ENCODE measurements at regions not wholly inside any gene's neighbourhood (a gene's known extent, or its start where the extent isn't known, plus 50 kb on each side); places are given as distances from the start of the nearest gene placed in this dataset.

- Histone ChIP-seq H3K27me3 (ENCODE audit: insufficient read depth, poor library complexity, severe bottlenecking) (no peaks in the 10 kb centered on the region), H3K4me3 (ENCODE audit: severe bottlenecking) (no peak overlapping the region), H3K4me1 (ENCODE audit: insufficient read depth, poor library complexity, severe bottlenecking) (no peaks in the 10 kb centered on the region), H3K9me3 (ENCODE audit: severe bottlenecking) (no peaks in the 10 kb centered on the region), H3K27ac (ENCODE audit: poor library complexity, severe bottlenecking) (no peak overlapping the region), H3K36me3 (ENCODE audit: low read depth) (no peaks in the 10 kb centered on the region)
- ATAC-seq (ENCODE audit: low read depth) = no peak
- no peak for DNase-seq (ENCODE audit: low spot score)
- TF ChIP-seq CTCF (IDR thresholded peaks at IDR 0.05; ENCODE audit: poor library complexity, severe bottlenecking) = no peak
Measured at GRCh38 chr7:24341691-24342413, 57.9 kb downstream of the NPY start.

- no peak overlapping the region for H3K27ac ChIP-seq (ENCODE audit: poor library complexity, severe bottlenecking)
- no peak for ATAC-seq (ENCODE audit: low read depth)
- H3K36me3 ChIP-seq (ENCODE audit: low read depth) = no peaks in the 10 kb centered on the region
- no peak for DNase-seq (ENCODE audit: low spot score)
- no peak for TF ChIP-seq CTCF (IDR thresholded peaks at IDR 0.05; ENCODE audit: poor library complexity, severe bottlenecking)
- H3K9me3 ChIP-seq (ENCODE audit: severe bottlenecking) = no peaks in the 10 kb centered on the region
- no peak overlapping the region for H3K4me3 ChIP-seq (ENCODE audit: severe bottlenecking)
- H3K4me1 ChIP-seq (ENCODE audit: insufficient read depth, poor library complexity, severe bottlenecking) = no peaks in the 10 kb centered on the region
- H3K27me3 ChIP-seq (ENCODE audit: insufficient read depth, poor library complexity, severe bottlenecking) = no peaks in the 10 kb centered on the region
Measured at GRCh38 chr7:24343614-24344013, 59.6 kb downstream of the NPY start.

- no peaks in the 10 kb centered on the region for H3K36me3 ChIP-seq (ENCODE audit: low read depth)
- no peak for TF ChIP-seq CTCF (IDR thresholded peaks at IDR 0.05; ENCODE audit: poor library complexity, severe bottlenecking)
- no peaks in the 10 kb centered on the region for H3K27me3 ChIP-seq (ENCODE audit: insufficient read depth, poor library complexity, severe bottlenecking)
- H3K27ac ChIP-seq (ENCODE audit: poor library complexity, severe bottlenecking) = no peak overlapping the region
- DNase-seq (ENCODE audit: low spot score) (no peak), ATAC-seq (ENCODE audit: low read depth) (no peak)
- no peak overlapping the region for H3K4me3 ChIP-seq (ENCODE audit: severe bottlenecking)
- H3K9me3 ChIP-seq (ENCODE audit: severe bottlenecking) = no peaks in the 10 kb centered on the region
- H3K4me1 ChIP-seq (ENCODE audit: insufficient read depth, poor library complexity, severe bottlenecking) = no peaks in the 10 kb centered on the region
Measured at GRCh38 chr7:24346129-24346528, 62.1 kb downstream of the NPY start.

- DNase-seq (ENCODE audit: low spot score) (no peak), ATAC-seq (ENCODE audit: low read depth) (no peak)
- Histone ChIP-seq H3K4me3 (ENCODE audit: severe bottlenecking) (no peak overlapping the region), H3K27me3 (ENCODE audit: insufficient read depth, poor library complexity, severe bottlenecking) (no peaks in the 10 kb centered on the region), H3K4me1 (ENCODE audit: insufficient read depth, poor library complexity, severe bottlenecking) (no peaks in the 10 kb centered on the region), H3K36me3 (ENCODE audit: low read depth) (no peaks in the 10 kb centered on the region), H3K9me3 (ENCODE audit: severe bottlenecking) (no peaks in the 10 kb centered on the region), H3K27ac (ENCODE audit: poor library complexity, severe bottlenecking) (no peak overlapping the region)
- no peak for TF ChIP-seq CTCF (IDR thresholded peaks at IDR 0.05; ENCODE audit: poor library complexity, severe bottlenecking)
Measured at GRCh38 chr7:24346716-24347115, 62.7 kb downstream of the NPY start.

GRCh38 chr7:24349339-24349738 is 65.3 kb downstream of the NPY start:
- ATAC-seq (ENCODE audit: low read depth) (no peak), DNase-seq (ENCODE audit: low spot score) (no peak)
- Histone ChIP-seq H3K27me3 (ENCODE audit: insufficient read depth, poor library complexity, severe bottlenecking) (no peaks in the 10 kb centered on the region), H3K27ac (ENCODE audit: poor library complexity, severe bottlenecking) (no peak overlapping the region), H3K4me1 (ENCODE audit: insufficient read depth, poor library complexity, severe bottlenecking) (no peaks in the 10 kb centered on the region), H3K9me3 (ENCODE audit: severe bottlenecking) (no peaks in the 10 kb centered on the region), H3K36me3 (ENCODE audit: low read depth) (no peaks in the 10 kb centered on the region), H3K4me3 (ENCODE audit: severe bottlenecking) (no peak overlapping the region)
- no peak for TF ChIP-seq CTCF (IDR thresholded peaks at IDR 0.05; ENCODE audit: poor library complexity, severe bottlenecking)

All from RWPE2 (cell line).